GM18499 (cell line): ENCODE measurements at regions not wholly inside any gene's neighbourhood (a gene's known extent, or its start where the extent isn't known, plus 50 kb on each side); places are given as distances from the start of the nearest gene placed in this dataset.
"Not testable (repeated sequence)": the region's sequence is repeated elsewhere in the genome, so short reads cannot be mapped to it uniquely, and the experiment has no call there.

ENCODE experiments used
- ATAC-seq: cut with Tn5 transposase; IDR thresholded peaks from one replicate; pipeline ENCODE4 v1.9.1; 2021; ENCODE audit warnings: moderate number of reproducible peaks; ENCODE audit not compliant: insufficient read depth, unreplicated experiment

GRCh38 chr13:44786756-44787155 lies 202.5 kb downstream of the NUFIP1 start:
- no peak for ATAC-seq

- ATAC-seq: no peak
These were observed 203.9 kb downstream of the NUFIP1 start for GRCh38 chr13:44785401-44785800.

- ATAC-seq: no peak
These were observed 204.6 kb downstream of the NUFIP1 start for GRCh38 chr13:44784708-44785080.

- no peak for ATAC-seq
These were observed 205.1 kb downstream of the NUFIP1 start for GRCh38 chr13:44783994-44784707.

- ATAC-seq: no peak
These were observed 204.6 kb upstream of the TSC22D1 start for GRCh38 chr13:44780591-44781280.

GRCh38 chr13:44778761-44779484 lies 202.8 kb upstream of the TSC22D1 start:
- ATAC-seq: no peak

- ATAC-seq: not testable (repeated sequence)
These were observed 199.2 kb upstream of the TSC22D1 start for GRCh38 chr13:44775290-44775689.

GRCh38 chr13:44770951-44771350 lies 194.8 kb upstream of the TSC22D1 start:
- no peak for ATAC-seq

GRCh38 chr13:44769686-44770085 lies 193.6 kb upstream of the TSC22D1 start:
- ATAC-seq: no peak

GRCh38 chr13:44768775-44769581 lies 192.8 kb upstream of the TSC22D1 start:
- no peak for ATAC-seq

GRCh38 chr13:44768239-44768638 lies 192.1 kb upstream of the TSC22D1 start:
- ATAC-seq: no peak

- ATAC-seq: no peak
These were observed 188.9 kb upstream of the TSC22D1 start for GRCh38 chr13:44765001-44765471.

- no peak for ATAC-seq
These were observed 188.2 kb upstream of the TSC22D1 start for GRCh38 chr13:44764302-44764692.

- no peak for ATAC-seq
These were observed 187.6 kb upstream of the TSC22D1 start for GRCh38 chr13:44763615-44764301.

GRCh38 chr13:44762911-44763310 lies 186.8 kb upstream of the TSC22D1 start:
- no peak for ATAC-seq

- no peak for ATAC-seq
These were observed 184.3 kb upstream of the TSC22D1 start for GRCh38 chr13:44760434-44760833.

GRCh38 chr13:44759384-44760360 lies 183.5 kb upstream of the TSC22D1 start:
- no peak for ATAC-seq

GRCh38 chr13:44758630-44759383 lies 182.7 kb upstream of the TSC22D1 start:
- no peak for ATAC-seq
